ENCODE measurements at regions not wholly inside any gene's neighbourhood (a gene's known extent, or its start where the extent isn't known, plus 50 kb on each side); places are given as distances from the start of the nearest gene placed in this dataset.

- H3K4me1 ChIP-seq (ENCODE audit: control insufficient read depth, insufficient read depth, low read length), result no peaks in the 10 kb centered on the region
- H3K27ac ChIP-seq (ENCODE audit: extremely low read depth, low read depth, low read length), result no peak overlapping the region
- no peak overlapping the region for H3K4me3 ChIP-seq (ENCODE audit: low read depth, low read length)
- ChIA-PET CTCF (no interaction called here), POLR2A (no interaction called here)
- TF ChIP-seq SCRT1 (tag by site-specific recombination; IDR thresholded peaks at IDR 0.05; ENCODE audit: borderline replicate concordance) (peak; percentile 62; the same call in 1 of the 2 replicates), SCRT2 (tag by site-specific recombination; IDR thresholded peaks at IDR 0.05) (peak; percentile 82), ZNF292 (tag by site-specific recombination; IDR thresholded peaks at IDR 0.05; ENCODE audit: borderline replicate concordance, low read depth) (no peak), ZNF544 (tag by site-specific recombination; IDR thresholded peaks at IDR 0.05) (no peak), ZNF18 (tag by site-specific recombination; IDR thresholded peaks at IDR 0.05) (no peak), ZNF580 (tag by site-specific recombination; IDR thresholded peaks at IDR 0.05) (no peak), PBX3 (CRISPR knock-in tag; IDR thresholded peaks at IDR 0.05) (no peak), ZNF558 (tag by site-specific recombination; IDR thresholded peaks at IDR 0.05) (no peak), ZNF324 (tag by site-specific recombination; IDR thresholded peaks at IDR 0.05) (no peak), ZBTB20 (tag by site-specific recombination; IDR thresholded peaks at IDR 0.05) (no peak), GLI2 (tag by site-specific recombination; IDR thresholded peaks at IDR 0.05; ENCODE audit: borderline replicate concordance, low read depth) (no peak), GFI1B (tag by site-specific recombination; IDR thresholded peaks at IDR 0.05) (no peak)
- H3K9me3 ChIP-seq (ENCODE audit: control insufficient read depth, insufficient read depth, low read depth, low read length), result no peaks in the 10 kb centered on the region; the same call in 1 of the 2 replicates
- no peaks in the 10 kb centered on the region; a peak in 1 of 3 replicates for H3K36me3 ChIP-seq (ENCODE audit: control insufficient read depth in 2 of 2, insufficient read depth in 1 of 2, low read length in 2 of 2)
Measured at GRCh38 chr19:29048873-29049272, 164.1 kb downstream of the UQCRFS1 start.

GRCh38 chr19:29045679-29046254 is 167.2 kb downstream of the UQCRFS1 start:
- no peaks in the 10 kb centered on the region for H3K36me3 ChIP-seq (ENCODE audit: control insufficient read depth in 2 of 2, insufficient read depth in 1 of 2, low read length in 2 of 2)
- no peaks in the 10 kb centered on the region for H3K4me1 ChIP-seq (ENCODE audit: control insufficient read depth, insufficient read depth, low read length)
- TF ChIP-seq ZBTB11 (tag by site-specific recombination; conservative IDR thresholded peaks at IDR 0.05; ENCODE audit: low read depth) (no peak), SALL2 (tag by site-specific recombination; IDR thresholded peaks at IDR 0.05; ENCODE audit: borderline replicate concordance) (no peak), ZNF571 (tag by site-specific recombination; IDR thresholded peaks at IDR 0.05) (no peak), ZNF596 (tag by site-specific recombination; IDR thresholded peaks at IDR 0.05) (no peak), MYNN (tag by site-specific recombination; IDR thresholded peaks at IDR 0.05; ENCODE audit: borderline replicate concordance) (no peak), ZNF239 (tag by site-specific recombination; IDR thresholded peaks at IDR 0.05) (no peak), ATF2 (tag by site-specific recombination; IDR thresholded peaks at IDR 0.05; ENCODE audit: low read depth) (no peak), ZNF433 (tag by site-specific recombination; IDR thresholded peaks at IDR 0.05; ENCODE audit: low read depth) (no peak), ZNF391 (tag by site-specific recombination; IDR thresholded peaks at IDR 0.05; ENCODE audit: borderline replicate concordance, low read depth) (no peak)
- ChIA-PET CTCF (interaction anchor here (0.7 kb wide), 1 partner anchor 33 kb away, joined by 3 read pairs; no protein-coding TSS in a partner anchor), POLR2A (no interaction called here)
- H3K4me3 ChIP-seq (ENCODE audit: low read depth, low read length), result no peak overlapping the region
- H3K27ac ChIP-seq (ENCODE audit: extremely low read depth, low read depth, low read length), result no peak overlapping the region
- no peaks in the 10 kb centered on the region; the same call in 1 of the 2 replicates for H3K9me3 ChIP-seq (ENCODE audit: control insufficient read depth, insufficient read depth, low read depth, low read length)
